HG03159 (cell line): ENCODE measurements at regions not wholly inside any gene's neighbourhood (a gene's known extent, or its start where the extent isn't known, plus 50 kb on each side); places are given as distances from the start of the nearest gene placed in this dataset.

Experiments used
- ATAC-seq: cut with Tn5 transposase; IDR thresholded peaks from one replicate; pipeline ENCODE4 v1.9.1; 2021; ENCODE audit warnings: mild to moderate bottlenecking, moderate library complexity; ENCODE audit not compliant: unreplicated experiment

DNA sequence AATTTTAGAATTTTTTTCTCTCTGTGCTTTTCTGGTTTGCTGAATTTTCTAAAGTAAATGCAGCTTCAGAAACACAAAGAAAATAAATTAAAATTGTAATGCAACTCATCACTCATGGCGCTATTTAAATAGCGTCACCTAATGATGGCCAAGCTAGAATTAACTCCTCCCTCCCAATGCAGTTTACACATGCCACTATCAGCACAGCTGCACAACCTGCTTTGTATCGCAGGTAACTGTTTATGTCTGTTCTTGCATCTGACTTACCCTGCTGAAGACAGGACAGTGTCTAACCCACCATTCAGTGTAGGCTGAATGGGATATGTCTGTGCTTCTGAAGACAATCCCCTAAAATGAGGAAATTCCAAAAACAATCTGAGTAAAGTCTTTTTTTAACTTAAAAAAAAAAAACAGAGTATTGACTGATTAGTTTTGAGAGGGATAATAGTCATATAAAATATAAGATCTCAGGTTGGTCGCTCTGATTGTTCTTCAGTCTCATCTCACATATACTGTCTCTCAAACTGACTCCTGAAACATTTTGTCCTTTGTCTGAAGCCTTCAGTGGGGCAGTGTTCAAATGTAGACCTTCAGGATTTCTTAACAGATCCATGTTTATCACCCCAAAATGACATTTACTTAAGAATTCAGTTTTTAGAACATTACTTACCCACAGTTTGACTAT is 271.4 kb downstream of the ZEB2 start:
- no peak for ATAC-seq

DNA sequence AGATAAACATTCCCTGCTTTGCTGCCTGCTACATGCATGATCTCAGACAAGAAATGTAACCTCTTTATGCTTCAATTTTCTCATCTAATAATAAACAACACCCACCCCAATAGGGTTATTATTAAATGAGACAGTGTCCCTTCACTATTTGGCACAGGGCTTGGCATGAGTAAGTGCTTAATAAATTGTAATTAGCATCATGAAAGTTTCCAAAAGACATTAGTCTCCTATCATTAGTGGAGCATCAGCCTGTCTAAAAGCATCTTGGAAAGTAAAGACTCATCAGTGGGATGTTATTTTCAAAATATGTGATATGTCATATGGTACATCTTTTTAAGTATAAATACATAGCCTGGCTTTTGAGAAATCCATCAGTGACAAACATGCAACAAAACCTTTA is 275.0 kb downstream of the ZEB2 start:
- no peak for ATAC-seq

DNA sequence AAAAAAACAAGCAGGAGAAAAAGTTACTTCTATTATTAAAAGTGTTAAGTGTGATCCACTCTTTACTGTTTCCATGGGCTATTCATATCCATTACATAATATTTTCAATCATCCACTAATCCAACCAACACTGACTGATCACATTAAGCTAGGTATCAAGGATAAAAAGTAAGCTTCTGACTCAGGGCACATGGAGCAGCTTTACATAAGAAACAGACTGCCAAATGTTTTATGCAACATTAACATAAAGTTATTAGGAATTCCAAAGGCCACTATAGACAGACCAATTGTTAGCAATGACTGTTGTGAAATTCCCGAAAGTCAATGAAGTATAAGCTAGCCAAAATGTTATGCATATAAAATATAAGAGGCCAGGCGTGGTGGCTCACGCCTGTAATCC is 277.6 kb downstream of the ZEB2 start:
- ATAC-seq = no peak

DNA sequence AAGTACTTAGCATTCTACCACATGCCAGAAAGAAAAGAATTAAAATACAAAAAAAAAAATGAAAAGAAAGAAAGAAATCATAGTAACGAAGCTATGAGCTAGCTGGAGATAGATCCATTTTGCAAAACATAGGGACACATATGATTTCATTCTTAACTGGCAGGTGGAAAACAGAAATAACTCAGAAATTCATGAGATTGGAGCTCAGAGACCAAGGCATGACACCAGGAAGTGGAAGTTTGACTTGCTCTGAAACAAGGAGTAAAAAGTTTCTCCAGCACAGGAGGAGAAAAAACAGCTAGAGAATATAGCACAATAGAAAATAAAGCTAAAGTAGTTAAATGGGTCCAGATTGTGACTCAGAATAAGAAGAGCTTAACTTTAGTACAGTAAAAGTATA is 278.1 kb downstream of the ZEB2 start:
- no peak for ATAC-seq

DNA sequence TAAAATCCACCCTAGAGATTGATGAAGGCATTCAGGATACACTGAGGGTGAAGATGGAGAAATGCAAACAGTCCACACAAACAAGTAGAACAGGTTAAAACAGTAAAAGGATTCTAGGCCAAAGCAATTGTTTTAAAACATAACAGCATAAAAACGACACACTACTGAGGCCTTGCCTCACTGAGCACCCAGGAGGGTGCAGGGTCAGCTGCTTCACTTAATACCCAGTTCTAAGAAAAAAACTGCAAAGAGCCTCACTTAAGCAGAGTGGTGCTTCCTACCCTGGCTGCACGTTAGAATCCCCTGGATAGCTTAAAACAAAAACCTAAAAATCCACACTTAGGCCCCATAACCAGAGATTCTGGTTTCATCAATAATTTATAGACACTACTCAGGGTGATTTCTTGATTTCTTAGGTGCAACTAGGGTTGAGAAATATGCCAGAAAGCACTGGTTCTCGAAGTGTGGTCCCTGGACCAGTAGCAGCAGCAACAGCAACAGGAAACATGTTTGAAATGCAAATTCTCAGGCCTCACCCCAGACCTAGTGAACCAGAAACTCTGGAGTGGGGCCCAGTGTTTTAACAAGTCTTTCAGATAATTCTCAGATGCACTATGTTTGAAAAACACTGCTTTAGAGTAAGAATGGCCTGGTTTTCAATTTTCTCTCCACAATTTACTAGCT is 279.1 kb downstream of the ZEB2 start:
- ATAC-seq = peak; percentile 91

DNA sequence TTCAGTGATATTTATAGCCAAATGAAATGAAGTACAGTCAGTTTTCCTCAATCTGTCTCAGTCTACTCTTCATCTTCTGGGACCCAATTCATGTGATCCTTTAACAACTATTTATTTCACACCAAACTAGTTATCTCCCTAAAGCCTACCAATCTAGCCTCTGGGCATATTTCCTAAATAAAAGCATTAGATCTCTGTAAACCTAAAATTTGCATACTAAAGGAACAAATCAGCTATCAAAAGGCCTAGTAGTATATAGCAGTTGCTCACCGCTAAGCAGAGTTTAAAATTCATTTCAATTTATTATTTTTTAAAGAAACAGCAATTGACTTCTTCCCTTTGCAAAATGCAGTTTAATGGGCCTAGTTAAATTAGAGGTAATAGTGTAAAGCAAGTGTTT is 280.2 kb downstream of the ZEB2 start:
- no peak for ATAC-seq

DNA sequence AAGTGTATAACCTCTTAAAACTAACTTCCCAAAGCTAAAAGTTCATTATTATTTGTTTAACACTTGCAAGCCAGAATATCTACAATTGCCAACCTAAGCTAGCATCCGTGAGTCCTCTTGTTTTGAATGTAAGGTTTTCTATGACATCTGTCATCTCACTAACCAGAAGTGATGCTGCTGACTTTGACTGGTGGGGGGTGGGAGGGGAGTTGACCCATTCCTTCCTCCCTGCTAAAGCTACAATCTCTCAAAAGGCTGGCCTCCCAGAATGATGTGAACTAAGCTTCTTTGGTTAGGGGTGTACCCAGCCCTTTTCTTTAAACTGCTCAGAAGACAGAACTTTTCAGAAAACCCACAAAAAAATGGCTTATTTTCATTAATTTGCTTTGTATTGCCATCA is 280.6 kb downstream of the ZEB2 start:
- ATAC-seq = no peak

DNA sequence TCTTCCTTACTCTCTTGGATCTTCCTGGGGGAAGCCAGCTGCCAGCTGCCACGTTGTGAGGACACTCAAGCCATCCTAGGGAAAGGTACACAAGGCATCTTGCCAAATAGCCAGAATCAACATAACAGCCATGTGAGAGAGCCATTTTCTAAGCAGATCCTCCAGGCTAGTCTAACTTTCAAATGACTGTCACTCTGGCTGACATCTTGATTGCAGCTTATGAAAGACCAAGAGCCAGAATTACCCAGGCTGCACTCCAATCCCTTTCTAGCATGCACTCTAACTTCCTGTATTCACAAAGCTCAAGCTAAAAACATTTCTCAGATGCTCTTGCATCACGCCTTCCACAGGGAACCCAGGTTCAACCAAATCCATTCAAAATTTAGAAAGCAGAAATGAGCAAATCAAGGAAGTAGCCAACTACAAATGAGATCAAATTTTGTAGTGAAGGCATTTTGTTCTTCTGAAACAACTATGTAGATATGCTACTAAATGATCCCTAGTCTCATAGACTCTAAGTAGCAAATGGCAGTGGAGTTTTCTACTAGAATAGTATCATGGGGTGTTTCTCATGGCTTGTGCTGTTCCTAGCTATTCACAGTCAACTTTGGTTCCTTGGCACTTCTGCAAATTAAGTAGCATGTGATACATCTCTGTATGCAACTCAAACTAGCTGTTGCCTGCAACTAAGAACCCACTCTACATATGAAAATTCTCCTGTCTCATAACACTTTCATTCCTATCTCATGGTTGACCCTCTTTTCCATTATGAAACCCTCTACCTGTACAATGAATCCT is 281.9 kb downstream of the ZEB2 start:
- no peak for ATAC-seq

DNA sequence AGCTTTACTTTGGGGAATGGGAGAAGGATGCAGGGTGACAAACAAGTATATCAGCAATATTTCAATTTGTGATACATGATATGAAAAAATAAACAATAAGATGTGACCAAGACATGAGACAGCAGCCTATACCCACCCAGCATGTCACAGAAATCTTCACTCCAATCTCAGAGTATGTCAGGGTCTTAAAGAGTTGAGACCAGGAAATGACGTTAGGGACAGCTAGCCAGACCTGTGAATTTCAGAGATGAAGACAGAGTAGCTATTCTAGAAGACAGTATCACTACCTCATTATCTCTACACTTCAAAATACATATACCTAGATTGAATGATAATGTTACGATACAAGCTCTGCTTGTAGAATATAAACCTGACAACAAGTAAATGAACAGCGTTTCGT is 282.8 kb downstream of the ZEB2 start:
- ATAC-seq = no peak

DNA sequence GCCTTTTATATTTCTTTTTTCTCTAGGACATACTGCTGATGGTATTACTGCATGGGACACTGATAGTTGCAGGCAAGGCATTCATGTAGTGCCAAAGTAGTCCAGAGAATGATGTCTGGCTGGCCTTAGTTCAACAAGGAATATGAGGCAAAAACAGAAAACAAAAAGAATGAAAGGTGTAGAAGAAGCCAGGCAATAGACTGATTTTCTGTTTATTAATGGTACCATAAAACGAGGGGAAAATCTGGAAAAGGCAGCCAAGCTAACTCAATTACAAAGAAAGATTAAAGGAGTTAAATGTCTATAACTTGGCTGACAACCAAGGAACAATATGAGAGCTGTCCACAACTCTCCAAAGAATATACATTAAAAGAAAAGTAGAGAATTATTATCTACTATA is 284.9 kb downstream of the ZEB2 start:
- ATAC-seq = no peak

DNA sequence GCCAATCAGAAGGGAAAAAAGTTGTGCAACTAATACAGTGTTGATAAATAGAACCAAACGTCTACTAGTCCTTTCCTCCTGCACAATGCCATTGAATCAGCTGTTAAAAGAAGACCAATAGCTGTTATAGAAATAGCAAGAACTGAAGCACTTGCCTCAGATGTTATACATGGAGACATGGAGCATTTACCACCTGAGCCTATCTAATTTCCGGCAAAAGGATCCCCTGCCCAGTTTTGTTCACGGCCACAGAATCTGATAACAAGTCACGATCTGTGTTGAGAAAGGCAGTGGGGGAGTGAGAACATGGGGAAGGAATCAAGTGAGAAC is 285.4 kb downstream of the ZEB2 start:
- no peak for ATAC-seq

DNA sequence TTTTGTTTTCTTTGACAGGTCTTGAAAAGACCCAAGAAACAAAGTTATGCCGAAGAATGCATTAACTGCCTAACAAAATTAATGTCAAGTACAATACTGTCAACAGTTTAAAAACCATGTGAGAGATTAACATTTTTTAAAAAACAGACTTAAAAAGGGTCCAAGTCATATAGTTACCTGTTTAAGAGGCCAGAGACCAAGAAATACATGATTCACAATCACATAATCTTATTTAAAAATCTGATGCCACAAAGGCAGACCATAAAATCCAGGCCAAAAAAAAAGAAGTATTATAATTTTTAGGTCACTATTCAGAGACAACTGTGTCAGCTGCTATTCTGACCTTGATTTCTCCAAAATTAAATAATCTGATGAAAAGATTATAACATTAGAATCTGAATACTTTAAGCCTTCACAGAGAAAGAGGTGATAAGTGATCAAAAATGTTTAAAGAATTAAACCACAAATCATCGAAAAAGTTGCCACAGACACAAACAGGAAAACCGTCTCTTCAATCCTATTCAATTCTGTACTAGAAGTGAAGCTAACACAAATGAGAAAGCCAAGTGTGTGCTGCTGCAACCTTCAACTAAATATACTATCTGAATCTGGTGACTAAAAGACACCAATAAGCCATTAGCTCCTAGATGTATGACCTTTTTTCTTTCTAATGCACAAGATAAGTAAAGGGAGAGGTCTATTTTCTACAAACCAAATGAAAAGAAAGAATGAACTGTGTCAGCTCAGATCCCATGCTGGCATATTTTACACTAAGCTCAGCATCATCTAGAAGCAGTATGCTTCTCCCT is 286.0 kb downstream of the ZEB2 start:
- no peak for ATAC-seq

DNA sequence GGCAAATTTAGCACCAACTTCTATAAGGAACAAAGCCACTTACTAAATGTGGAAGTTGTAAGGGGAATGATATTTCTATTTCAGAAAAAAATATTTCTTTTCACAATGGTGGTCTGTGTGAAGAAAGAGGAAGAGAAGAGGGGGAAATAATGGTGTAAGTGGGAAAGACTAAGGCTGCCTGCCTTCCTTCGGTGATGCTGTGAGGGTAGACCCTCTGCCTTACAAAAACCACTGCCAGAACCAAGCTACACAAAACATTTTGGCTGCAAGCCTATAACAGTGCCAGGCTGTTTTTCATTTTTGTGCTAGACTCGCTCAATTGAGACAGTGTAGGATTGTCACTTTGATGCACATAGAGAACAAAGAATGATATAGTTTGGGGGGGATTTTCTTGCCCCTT is 286.6 kb downstream of the ZEB2 start:
- no peak for ATAC-seq

DNA sequence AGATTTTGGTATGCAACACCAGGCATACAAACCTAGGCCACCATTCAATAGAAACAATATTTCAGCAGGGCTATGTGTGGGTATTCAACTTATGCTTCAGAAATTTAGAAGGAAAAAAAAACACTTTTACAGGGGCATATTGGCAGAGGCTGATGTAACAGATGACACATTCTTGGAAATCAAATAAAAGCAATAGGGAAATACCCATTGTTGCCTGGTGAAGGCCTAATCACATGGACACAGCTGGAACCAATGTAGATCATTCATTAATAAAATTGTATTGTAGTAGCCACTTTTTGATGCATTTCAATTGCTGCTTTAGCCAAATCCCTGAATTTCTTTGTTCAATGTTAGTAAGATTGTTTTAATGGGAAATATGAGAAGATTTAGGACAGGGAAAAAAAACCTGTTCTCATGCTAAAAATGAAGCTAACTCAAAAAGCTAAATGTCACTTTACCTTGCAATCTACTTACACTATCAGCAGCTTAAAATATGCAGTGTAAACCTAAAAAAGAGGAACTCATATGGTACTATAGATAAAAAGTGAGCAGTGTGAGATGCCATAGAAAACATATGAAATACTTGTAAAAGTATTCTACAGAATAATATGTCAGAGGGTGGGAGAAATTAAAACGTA is 289.4 kb downstream of the ZEB2 start:
- no peak for ATAC-seq

DNA sequence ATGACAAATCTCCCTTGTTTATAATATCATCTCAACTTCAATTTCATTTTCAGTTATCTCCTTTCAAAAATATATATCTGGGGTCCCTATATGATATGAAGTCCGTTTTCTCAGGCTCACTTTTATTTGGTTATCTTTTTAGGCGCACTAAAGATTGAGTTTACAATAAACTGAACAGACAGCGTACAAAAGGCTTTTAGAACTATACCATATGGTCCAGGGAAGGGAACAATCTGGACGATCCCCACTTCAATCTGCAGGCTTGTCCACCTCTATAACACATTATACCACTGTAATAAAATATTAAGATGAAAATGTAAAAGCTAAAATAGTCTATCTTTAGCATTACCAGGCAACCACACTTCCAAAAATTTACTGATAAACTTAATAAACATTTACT is 289.9 kb downstream of the ZEB2 start:
- ATAC-seq = no peak

DNA sequence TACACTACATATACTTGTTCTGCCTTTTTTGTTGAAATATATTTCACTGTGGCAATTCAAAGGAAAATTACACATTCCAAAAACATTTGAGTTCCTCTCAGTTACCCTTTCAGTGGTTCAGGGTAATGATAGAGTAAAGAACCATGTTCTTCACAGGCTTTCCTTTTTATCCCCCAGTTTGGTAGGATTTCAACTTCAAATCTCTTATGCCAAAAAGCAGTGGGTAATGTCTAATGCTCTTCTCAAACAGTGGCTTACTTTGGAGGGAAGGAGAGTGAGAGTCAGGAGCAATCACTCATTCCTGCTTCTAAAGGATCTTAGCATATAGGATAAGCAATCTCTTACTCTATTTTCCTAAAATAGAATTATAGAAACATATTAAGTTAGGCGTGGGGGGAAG is 290.6 kb downstream of the ZEB2 start:
- ATAC-seq = no peak

DNA sequence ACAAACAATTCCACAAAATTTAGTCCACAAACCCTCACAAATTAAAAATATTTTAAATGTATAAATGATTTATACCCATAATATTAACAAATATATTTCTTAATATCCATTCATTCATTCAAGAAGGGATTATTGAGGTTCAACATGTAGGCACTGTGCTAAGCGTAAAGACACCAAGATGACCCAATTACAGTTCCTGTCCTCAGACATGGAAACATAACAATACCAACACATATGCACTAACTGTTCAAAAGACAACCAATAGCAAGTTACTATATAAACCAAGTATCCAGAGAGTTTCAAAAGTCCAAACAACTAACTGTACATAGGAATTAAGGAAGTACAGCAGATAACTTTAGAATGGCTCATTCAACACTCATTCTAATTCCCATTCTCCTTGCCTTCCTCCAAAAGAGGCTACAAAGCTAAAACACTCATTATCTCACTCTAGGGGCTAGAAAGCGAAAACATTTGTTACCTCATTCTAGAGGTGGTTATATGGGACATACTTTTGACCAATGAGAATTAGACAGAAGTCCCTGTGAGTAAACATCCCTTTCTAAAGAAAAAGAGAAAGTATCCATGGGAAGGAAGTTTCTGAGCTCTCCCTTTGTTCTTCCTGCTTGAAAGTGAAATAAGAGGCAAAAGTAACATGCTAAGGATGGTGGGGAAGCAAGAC is 292.4 kb downstream of the ZEB2 start:
- ATAC-seq = no peak

DNA sequence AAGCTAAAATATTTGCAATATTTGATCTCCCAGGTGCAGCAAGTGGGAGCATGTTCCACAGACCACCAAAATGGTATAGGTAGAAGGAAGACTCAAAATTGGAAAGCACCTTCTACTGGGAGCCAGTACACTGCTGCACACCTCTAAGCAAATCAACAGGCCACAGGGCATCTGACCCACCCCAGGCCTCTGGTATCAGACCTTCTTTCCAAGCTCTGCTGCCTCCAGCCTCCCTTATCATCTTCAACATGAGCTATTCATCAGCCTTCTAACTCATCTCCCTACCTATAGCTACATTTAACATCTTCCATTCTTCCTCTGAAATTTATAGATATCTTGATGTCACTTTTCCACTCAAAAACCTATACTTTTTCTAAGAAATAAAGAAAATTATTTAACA is 294.8 kb downstream of the ZEB2 start:
- no peak for ATAC-seq

DNA sequence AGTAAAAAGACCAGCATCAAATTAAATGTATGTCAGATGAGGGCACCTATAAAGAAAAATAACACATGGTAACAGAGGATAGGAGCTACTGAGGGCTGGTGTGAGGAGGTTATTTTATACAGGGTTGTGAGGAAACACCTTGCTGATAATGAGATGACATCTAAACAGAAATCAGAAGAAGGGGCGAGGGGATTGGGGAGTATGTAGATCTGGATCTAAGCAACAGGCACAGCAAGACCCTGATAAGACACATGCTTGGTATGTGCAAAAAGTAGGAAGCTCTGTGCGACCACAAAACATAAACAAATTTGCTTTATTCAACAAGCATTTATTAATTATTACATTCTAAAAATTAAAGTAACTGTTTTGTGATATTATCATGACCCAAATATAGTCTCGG is 295.4 kb downstream of the ZEB2 start:
- ATAC-seq = no peak

DNA sequence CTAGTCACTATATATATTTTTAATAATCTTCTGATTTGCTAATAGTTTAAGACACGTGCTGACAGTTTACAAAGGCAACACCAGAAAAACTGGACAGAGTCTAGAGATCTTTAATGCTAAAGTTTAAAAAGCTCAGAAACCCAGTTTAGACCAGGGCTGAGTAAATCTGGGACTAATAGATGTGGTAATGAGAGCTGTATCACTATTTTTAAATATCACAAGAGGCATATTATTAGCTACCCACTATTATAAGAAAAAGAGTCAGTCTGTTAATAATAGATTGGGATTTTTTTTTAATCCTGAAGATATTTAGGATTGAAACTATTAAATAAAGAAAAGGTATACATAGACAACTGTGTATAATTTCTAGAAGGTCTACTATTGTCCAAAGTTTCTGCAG is 299.9 kb downstream of the ZEB2 start:
- no peak for ATAC-seq
